K562 (cell line): ENCODE measurements at regions not wholly inside any gene's neighbourhood (a gene's known extent, or its start where the extent isn't known, plus 50 kb on each side); places are given as distances from the start of the nearest gene placed in this dataset.

Source experiments
- ATAC-seq: fragments of 200-7000 bp; cut with Tn5 transposase; 3 replicates; pipeline ENCODE4 v1.9.1; 2020; ENCODE audit warnings: moderate library complexity
- BruUV-seq: library from RNA; stranded (reverse); fragments of 400-500 nt; replicated peaks from 2 replicates; lab custom pipeline; 2021; lab: Mats Ljungman, UMichigan
- CTCF ChIA-PET: fragments of 300-600 bp; formaldehyde crosslinking; extraction: SDS; loops from one replicate; lab custom pipeline; 2021; ENCODE audit warnings: low intra/inter-chr PET ratio; lab: Yijun Ruan, JAX
- POLR2A ChIA-PET: fragments of 300-600, 350-650 bp; sonication (Branson Sonifier 250); formaldehyde crosslinking; extraction: SDS; loops from one replicate; lab custom pipeline; 2021; ENCODE audit warnings: antibody characterized with exemption, inconsistent platforms; lab: Yijun Ruan, JAX
- DNase-seq, 4 experiments: peaks; one replicate each; pipeline versions ENCODE4 v3.0.0 to v3.0.0-alpha.2; 2011 to 2018; ENCODE audit warnings: low spot score in 3 of 4, mixed read lengths in 3 of 4; ENCODE audit errors: extremely low read depth in 1 of 4
- FAIRE-seq: peaks from 2 replicates; lab custom pipeline; 2011; peaks lifted over from hg19 to GRCh38; lab: Jason Lieb, UNC
- H2AFZ ChIP-seq: 2 replicates; pipeline ENCODE4 v1.6.0; 2011; ENCODE audit warnings: low read depth, low read length, control low read depth, inconsistent platforms
- H3K27ac ChIP-seq: fragments of 200-600 bp; 3 replicates; pipeline ENCODE4 v1.8.0; 2011; ENCODE audit warnings: low read depth, mild to moderate bottlenecking, control low read depth, inconsistent platforms, low read length, moderate library complexity, mixed read lengths; ENCODE audit errors: extremely low read depth
- H3K27me3 ChIP-seq, 2 experiments: fragments of 300-600 bp in 1 of 2; 2 replicates in 1 of 2; 3 replicates in 1 of 2; pipeline versions ENCODE4 v1.6.0 to v1.8.0; 2011; ENCODE audit warnings: inconsistent platforms in 2 of 2, low read length in 2 of 2, mild to moderate bottlenecking in 1 of 2, mixed read lengths in 1 of 2, moderate library complexity in 1 of 2; ENCODE audit not compliant: control insufficient read depth in 2 of 2, insufficient read depth in 2 of 2
- H3K36me3 ChIP-seq: fragments of 300-600 bp; 3 replicates; pipeline ENCODE4 v1.8.0; 2011; ENCODE audit warnings: mild to moderate bottlenecking, low read length, inconsistent platforms; ENCODE audit not compliant: control insufficient read depth, insufficient read depth
- H3K4me1 ChIP-seq, 2 experiments: fragments of 200-600 bp in 1 of 2; replicated peaks in 1 of 2; 2 replicates in 1 of 2; 3 replicates in 1 of 2; pipeline versions ENCODE4 v1.5.1 to v1.8.0; 2011; ENCODE audit warnings: inconsistent platforms in 2 of 2, low read length in 2 of 2, mild to moderate bottlenecking in 1 of 2, mixed read lengths in 1 of 2, moderate library complexity in 1 of 2; ENCODE audit not compliant: control insufficient read depth in 2 of 2, insufficient read depth in 2 of 2
- H3K4me2 ChIP-seq: 2 replicates; pipeline ENCODE4 v1.6.1; 2011; ENCODE audit warnings: low read length, control low read depth, inconsistent platforms, mixed read lengths; ENCODE audit not compliant: insufficient read depth
- H3K4me3 ChIP-seq: fragments of 200-600 bp; sonication (generic), shearing (Covaris generic); 2 replicates; pipeline ENCODE4 v1.5.1; 2016; ENCODE audit warnings: control low read depth, inconsistent platforms
- H3K79me2 ChIP-seq: fragments of 200-600 bp; 3 replicates; pipeline ENCODE4 v1.8.0; 2011; ENCODE audit warnings: low read length, inconsistent platforms; ENCODE audit not compliant: control insufficient read depth, insufficient read depth
- H3K9ac ChIP-seq, 2 experiments: 2 replicates each; pipeline versions ENCODE4 v1.6.0 to v1.6.1; 2011; ENCODE audit warnings: low read depth in 2 of 2, low read length in 2 of 2, control low read depth in 1 of 2, inconsistent platforms in 1 of 2, mild to moderate bottlenecking in 1 of 2, mixed read lengths in 1 of 2; ENCODE audit not compliant: insufficient read depth in 1 of 2
- H3K9me1 ChIP-seq: one replicate; pipeline ENCODE4 v1.6.0; 2011; ENCODE audit warnings: inconsistent platforms, mild to moderate bottlenecking, low read length, moderate library complexity; ENCODE audit not compliant: control insufficient read depth, insufficient read depth
- H3K9me3 ChIP-seq: replicated peaks from 2 replicates; pipeline ENCODE4 v1.5.1; 2011; ENCODE audit warnings: low read depth, low read length, inconsistent platforms; ENCODE audit not compliant: control insufficient read depth, insufficient read depth
- H4K20me1 ChIP-seq: replicated peaks from 2 replicates; pipeline ENCODE4 v1.6.1; 2011; ENCODE audit warnings: low read length, inconsistent platforms, mixed read lengths; ENCODE audit not compliant: control insufficient read depth, insufficient read depth
- ARID2 ChIP-seq: fragments of 450-650 bp; IDR thresholded peaks from 2 replicates; pipeline ENCODE4 v1.6.1; 2017; ENCODE audit warnings: antibody characterized with exemption, mild to moderate bottlenecking
- ETS2 ChIP-seq: IDR thresholded peaks from 2 replicates; pipeline ENCODE4 v1.6.1; 2016; ENCODE audit warnings: borderline replicate concordance, missing genetic modification characterization, mild to moderate bottlenecking, moderate library complexity, missing compliant biosample characterization; ENCODE audit not compliant: poor library complexity, severe bottlenecking
- ETV5 ChIP-seq: sonication (generic); formaldehyde crosslinking; IDR thresholded peaks from 2 replicates; pipeline ENCODE4 v1.4.0; 2020; ENCODE audit warnings: low read depth, mild to moderate bottlenecking, missing genetic modification reagents
- KAT7 ChIP-seq: sonication (generic); formaldehyde crosslinking; IDR thresholded peaks from 2 replicates; pipeline ENCODE4 v1.8.0; 2022; ENCODE audit warnings: missing genetic modification reagents, mild to moderate bottlenecking, borderline replicate concordance
- MTA2 ChIP-seq: fragments of 450-650 bp; IDR thresholded peaks from 2 replicates; pipeline ENCODE4 v1.6.1; 2016; ENCODE audit warnings: low read depth
- SMARCB1 ChIP-seq: IDR thresholded peaks from 2 replicates; pipeline ENCODE4 v1.6.1; 2011; ENCODE audit warnings: improper control_type of control experiment, low read depth; ENCODE audit not compliant: insufficient read length
- ZNF561 ChIP-seq: fragments of 450-650 bp; formaldehyde crosslinking; conservative IDR thresholded peaks from 2 replicates; pipeline ENCODE4 v1.4.0; 2020; ENCODE audit warnings: mild to moderate bottlenecking, moderate library complexity
- WGBS: fragments of 100-300 bp; shearing (Covaris generic); methylation state at CpG from one replicate; pipeline ENCODE4 v1.1.6; 2016; ENCODE audit warnings: low coverage, mixed read lengths; ENCODE audit not compliant: insufficient coverage; ENCODE audit errors: missing lambda C conversion rate; 5-methylcytosine and 5-hydroxymethylcytosine counted together
- in situ Hi-C: fragments of 300-500 bp; cut with MboI; formaldehyde crosslinking; loops from 4 replicates; pipeline ENCODE4 v1.15.0; 2018; ENCODE audit warnings: inconsistent platforms, mixed read lengths
- intact Hi-C: fragments of 100-400 bp; cut with micrococcal nuclease; formaldehyde crosslinking; loops from 2 replicates; pipeline ENCODE4 v1.14.2; 2022
- TF ChIP-seq, protein P1 (sequence below): sonication (generic); formaldehyde crosslinking; IDR thresholded peaks from 2 replicates; pipeline ENCODE4 v1.4.0; 2020; ENCODE audit warnings: mild to moderate bottlenecking, missing genetic modification reagents
- TF ChIP-seq, protein P2 (sequence below), 2 experiments: fragments of 450-650 bp; formaldehyde crosslinking in 1 of 2; IDR thresholded peaks; 2 replicates each; pipeline versions ENCODE4 v1.4.0 to v1.6.1; 2014 to 2020; ENCODE audit warnings: mild to moderate bottlenecking in 2 of 2, borderline replicate concordance in 1 of 2, low read depth in 1 of 2
- TF ChIP-seq, protein P3 (sequence below): fragments of 250-450 bp; sonication (Bioruptor Pico); IDR thresholded peaks from 2 replicates; pipeline ENCODE4 v1.4.0; 2020

- intact Hi-C loops (no loop called here), in situ Hi-C loops (no loop called here)
- Histone ChIP-seq H3K4me2 (no peak overlapping the region), H4K20me1 (no peaks in the 10 kb centered on the region), H3K4me3 (no peak overlapping the region), H3K27ac (no peak overlapping the region), H3K9ac (no peak overlapping the region), H3K9me1 (no peaks in the 10 kb centered on the region), H3K4me1 (no peaks in the 10 kb centered on the region; a peak in 1 of 5 replicates), H2AFZ (no peak overlapping the region), H3K9me3 (0 out of 2 replicates have a peak, but pooled peaks cover 2% of the 10 kb centered on the region), H3K27me3 (peaks cover 39 to 78% of the 10 kb centered on the region in 2 experiments), H3K36me3 (no peaks in the 10 kb centered on the region), H3K79me2 (no peaks in the 10 kb centered on the region)
- ChIA-PET POLR2A (interaction anchor here (0.7 kb wide), 1 partner anchor 817 kb away, joined by 5 read pairs; no protein-coding TSS in a partner anchor), CTCF (no interaction called here)
- DNase-seq (no peak), ATAC-seq (no peak), FAIRE-seq (no peak)
- no TSS peak for BruUV-seq
- 3% methylated on average over 7 of the region's 7 CpGs for WGBS
- TF ChIP-seq ARID2 (no peak), ETS2 (no peak), KAT7 (CRISPR knock-in tag) (no peak), ETV5 (CRISPR knock-in tag) (no peak), MTA2 (no peak), SMARCB1 (no peak), ZNF561 (CRISPR knock-in tag) (no peak)
- TF ChIP-seq, protein P1, sequence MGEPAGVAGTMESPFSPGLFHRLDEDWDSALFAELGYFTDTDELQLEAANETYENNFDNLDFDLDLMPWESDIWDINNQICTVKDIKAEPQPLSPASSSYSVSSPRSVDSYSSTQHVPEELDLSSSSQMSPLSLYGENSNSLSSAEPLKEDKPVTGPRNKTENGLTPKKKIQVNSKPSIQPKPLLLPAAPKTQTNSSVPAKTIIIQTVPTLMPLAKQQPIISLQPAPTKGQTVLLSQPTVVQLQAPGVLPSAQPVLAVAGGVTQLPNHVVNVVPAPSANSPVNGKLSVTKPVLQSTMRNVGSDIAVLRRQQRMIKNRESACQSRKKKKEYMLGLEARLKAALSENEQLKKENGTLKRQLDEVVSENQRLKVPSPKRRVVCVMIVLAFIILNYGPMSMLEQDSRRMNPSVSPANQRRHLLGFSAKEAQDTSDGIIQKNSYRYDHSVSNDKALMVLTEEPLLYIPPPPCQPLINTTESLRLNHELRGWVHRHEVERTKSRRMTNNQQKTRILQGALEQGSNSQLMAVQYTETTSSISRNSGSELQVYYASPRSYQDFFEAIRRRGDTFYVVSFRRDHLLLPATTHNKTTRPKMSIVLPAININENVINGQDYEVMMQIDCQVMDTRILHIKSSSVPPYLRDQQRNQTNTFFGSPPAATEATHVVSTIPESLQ: no peak
- TF ChIP-seq, protein P2, sequence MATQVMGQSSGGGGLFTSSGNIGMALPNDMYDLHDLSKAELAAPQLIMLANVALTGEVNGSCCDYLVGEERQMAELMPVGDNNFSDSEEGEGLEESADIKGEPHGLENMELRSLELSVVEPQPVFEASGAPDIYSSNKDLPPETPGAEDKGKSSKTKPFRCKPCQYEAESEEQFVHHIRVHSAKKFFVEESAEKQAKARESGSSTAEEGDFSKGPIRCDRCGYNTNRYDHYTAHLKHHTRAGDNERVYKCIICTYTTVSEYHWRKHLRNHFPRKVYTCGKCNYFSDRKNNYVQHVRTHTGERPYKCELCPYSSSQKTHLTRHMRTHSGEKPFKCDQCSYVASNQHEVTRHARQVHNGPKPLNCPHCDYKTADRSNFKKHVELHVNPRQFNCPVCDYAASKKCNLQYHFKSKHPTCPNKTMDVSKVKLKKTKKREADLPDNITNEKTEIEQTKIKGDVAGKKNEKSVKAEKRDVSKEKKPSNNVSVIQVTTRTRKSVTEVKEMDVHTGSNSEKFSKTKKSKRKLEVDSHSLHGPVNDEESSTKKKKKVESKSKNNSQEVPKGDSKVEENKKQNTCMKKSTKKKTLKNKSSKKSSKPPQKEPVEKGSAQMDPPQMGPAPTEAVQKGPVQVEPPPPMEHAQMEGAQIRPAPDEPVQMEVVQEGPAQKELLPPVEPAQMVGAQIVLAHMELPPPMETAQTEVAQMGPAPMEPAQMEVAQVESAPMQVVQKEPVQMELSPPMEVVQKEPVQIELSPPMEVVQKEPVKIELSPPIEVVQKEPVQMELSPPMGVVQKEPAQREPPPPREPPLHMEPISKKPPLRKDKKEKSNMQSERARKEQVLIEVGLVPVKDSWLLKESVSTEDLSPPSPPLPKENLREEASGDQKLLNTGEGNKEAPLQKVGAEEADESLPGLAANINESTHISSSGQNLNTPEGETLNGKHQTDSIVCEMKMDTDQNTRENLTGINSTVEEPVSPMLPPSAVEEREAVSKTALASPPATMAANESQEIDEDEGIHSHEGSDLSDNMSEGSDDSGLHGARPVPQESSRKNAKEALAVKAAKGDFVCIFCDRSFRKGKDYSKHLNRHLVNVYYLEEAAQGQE (IDR thresholded peaks at IDR 0.05; ENCODE audit: borderline replicate concordance): no peak
- TF ChIP-seq, protein P2 (CRISPR knock-in tag; IDR thresholded peaks at IDR 0.05; ENCODE audit: low read depth): no peak
- TF ChIP-seq, protein P3, sequence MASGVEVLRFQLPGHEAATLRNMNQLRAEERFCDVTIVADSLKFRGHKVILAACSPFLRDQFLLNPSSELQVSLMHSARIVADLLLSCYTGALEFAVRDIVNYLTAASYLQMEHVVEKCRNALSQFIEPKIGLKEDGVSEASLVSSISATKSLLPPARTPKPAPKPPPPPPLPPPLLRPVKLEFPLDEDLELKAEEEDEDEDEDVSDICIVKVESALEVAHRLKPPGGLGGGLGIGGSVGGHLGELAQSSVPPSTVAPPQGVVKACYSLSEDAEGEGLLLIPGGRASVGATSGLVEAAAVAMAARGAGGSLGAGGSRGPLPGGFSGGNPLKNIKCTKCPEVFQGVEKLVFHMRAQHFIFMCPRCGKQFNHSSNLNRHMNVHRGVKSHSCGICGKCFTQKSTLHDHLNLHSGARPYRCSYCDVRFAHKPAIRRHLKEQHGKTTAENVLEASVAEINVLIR (CRISPR knock-in tag): no peak
Observed at GRCh38 chr1:8151647-8152046, 125.5 kb upstream of the ERRFI1 start.
